ENCODE measurements at regions not wholly inside any gene's neighbourhood (a gene's known extent, or its start where the extent isn't known, plus 50 kb on each side); places are given as distances from the start of the nearest gene placed in this dataset.

DNA sequence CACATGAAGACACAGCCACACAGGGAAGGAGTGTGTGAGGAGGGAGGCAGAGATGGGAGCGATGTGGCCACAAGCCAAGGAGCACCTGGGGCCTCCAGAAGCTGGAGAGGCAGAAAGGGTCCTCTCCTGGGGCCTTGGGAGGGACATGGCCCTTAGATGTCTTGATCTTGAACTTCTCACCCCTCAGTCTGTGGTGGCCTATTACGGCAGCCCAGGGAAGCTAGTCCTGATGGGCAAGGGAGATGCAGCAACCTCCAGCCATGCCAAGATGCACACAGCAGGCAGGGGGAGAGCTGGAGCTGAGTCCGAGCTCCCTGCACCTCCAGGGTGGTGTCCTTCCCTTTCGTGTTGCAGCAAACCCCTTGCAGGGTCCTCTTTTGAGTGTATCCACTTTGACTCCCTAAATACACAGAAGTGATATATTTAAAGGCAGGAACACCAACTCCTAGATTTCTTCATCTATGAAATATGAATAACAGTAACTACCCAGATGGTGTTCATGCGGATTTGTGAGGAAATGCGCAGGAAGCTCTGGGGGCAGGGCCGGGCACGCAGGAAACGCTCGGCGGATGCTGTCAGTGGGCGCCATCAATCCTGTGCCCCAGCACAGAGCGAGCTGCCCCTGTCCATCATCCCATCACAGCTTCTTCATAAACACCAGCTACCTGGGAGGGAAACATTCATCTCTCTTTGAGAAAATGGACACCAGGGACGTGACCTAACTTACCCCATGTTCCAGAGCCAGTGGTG is 230.4 kb upstream of the MYT1L start:
- no peaks in the 10 kb centered on the region for H3K4me1 ChIP-seq (ENCODE audit: control insufficient read depth, insufficient read depth, low read length)
- Mint-ChIP-seq H3K4me1 (no peaks in the 10 kb centered on the region), H3K4me3 (no peak overlapping the region), H3K9me3 (peaks cover 2 to 3% of the 10 kb centered on the region in 2 donors), H3K36me3 (no peaks in the 10 kb centered on the region), H3K27ac (no peak overlapping the region), H3K27me3 (ENCODE audit: low read depth in 2 of 2) (peaks cover 0 to 3% of the 10 kb centered on the region in 2 donors)
- WGBS (ENCODE audit: insufficient coverage): 85% methylated on average over 13 of the region's 14 CpGs
- intact Hi-C loops (cut with micrococcal nuclease): no loop called here
- H3K4me3 ChIP-seq (ENCODE audit: low read length): no peak overlapping the region
- ATAC-seq (no peak), DNase-seq (no peak)
- no peaks in the 10 kb centered on the region for H3K27me3 ChIP-seq (ENCODE audit: control insufficient read depth, insufficient read depth, low read length)
- H3K36me3 ChIP-seq (ENCODE audit: control insufficient read depth, insufficient read depth, low read length): no peaks in the 10 kb centered on the region
- H3K9me3 ChIP-seq (ENCODE audit: control insufficient read depth, insufficient read depth, low read length): no peaks in the 10 kb centered on the region
- TF ChIP-seq CTCF (IDR thresholded peaks at IDR 0.05): no peak
- H3K27ac ChIP-seq (ENCODE audit: low read length): no peak overlapping the region

GRCh38 chr2:2560374-2561015 is 229.4 kb upstream of the MYT1L start:
- no peak for TF ChIP-seq CTCF (IDR thresholded peaks at IDR 0.05)
- no peak for DNase-seq
- Mint-ChIP-seq H3K4me3 (no peak overlapping the region), H3K36me3 (no peaks in the 10 kb centered on the region), H3K9me3 (peaks cover 3 to 6% of the 10 kb centered on the region in 2 donors), H3K4me1 (no peaks in the 10 kb centered on the region), H3K27me3 (ENCODE audit: low read depth in 2 of 2) (peaks cover 0 to 3% of the 10 kb centered on the region in 2 donors), H3K27ac (no peak overlapping the region)
- WGBS (ENCODE audit: insufficient coverage): 85% methylated on average over 16 of the region's 16 CpGs
- Histone ChIP-seq H3K4me1 (ENCODE audit: control insufficient read depth, insufficient read depth, low read length) (no peaks in the 10 kb centered on the region), H3K4me3 (ENCODE audit: low read length) (no peak overlapping the region), H3K27me3 (ENCODE audit: control insufficient read depth, insufficient read depth, low read length) (no peaks in the 10 kb centered on the region), H3K9me3 (ENCODE audit: control insufficient read depth, insufficient read depth, low read length) (no peaks in the 10 kb centered on the region), H3K36me3 (ENCODE audit: control insufficient read depth, insufficient read depth, low read length) (no peaks in the 10 kb centered on the region), H3K27ac (ENCODE audit: low read length) (no peak overlapping the region)
- no peak for ATAC-seq
- intact Hi-C loops (cut with micrococcal nuclease): no loop called here

GRCh38 chr2:2558476-2558875 is 227.4 kb upstream of the MYT1L start:
- no peaks in the 10 kb centered on the region for H3K4me1 ChIP-seq (ENCODE audit: control insufficient read depth, insufficient read depth, low read length)
- no peaks in the 10 kb centered on the region for H3K36me3 ChIP-seq (ENCODE audit: control insufficient read depth, insufficient read depth, low read length)
- no peak overlapping the region for H3K27ac Mint-ChIP-seq
- H3K4me3 Mint-ChIP-seq: no peak overlapping the region
- H3K27me3 Mint-ChIP-seq (ENCODE audit: low read depth in 2 of 2): peaks cover 0 to 3% of the 10 kb centered on the region in 2 donors
- intact Hi-C loops (cut with micrococcal nuclease): no loop called here
- H3K27ac ChIP-seq (ENCODE audit: low read length): no peak overlapping the region
- no peak overlapping the region for H3K4me3 ChIP-seq (ENCODE audit: low read length)
- H3K9me3 ChIP-seq (ENCODE audit: control insufficient read depth, insufficient read depth, low read length): no peaks in the 10 kb centered on the region
- DNase-seq (no peak), ATAC-seq (no peak)
- peaks cover 3 to 8% of the 10 kb centered on the region in 2 donors for H3K9me3 Mint-ChIP-seq
- whole genome bisulfite sequencing (ENCODE audit: insufficient coverage): 80% methylated on average over 9 of the region's 9 CpGs
- no peaks in the 10 kb centered on the region for H3K27me3 ChIP-seq (ENCODE audit: control insufficient read depth, insufficient read depth, low read length)
- H3K4me1 Mint-ChIP-seq: no peaks in the 10 kb centered on the region
- peaks cover 2% of the 10 kb centered on the region for H3K36me3 Mint-ChIP-seq
- TF ChIP-seq CTCF (IDR thresholded peaks at IDR 0.05): no peak
